GM12878 (cell line): ENCODE measurements at regions not wholly inside any gene's neighbourhood (a gene's known extent, or its start where the extent isn't known, plus 50 kb on each side); places are given as distances from the start of the nearest gene placed in this dataset.

Experiments used
- ATAC-seq: fragments of 200-7000 bp; cut with Tn5 transposase; 3 replicates; pipeline ENCODE4 v1.9.1; 2020; ENCODE audit warnings: mild to moderate bottlenecking, moderate library complexity
- BruUV-seq: library from RNA; stranded (reverse); fragments of 400-500 nt; replicated peaks from 2 replicates; lab custom pipeline; 2021; lab: Mats Ljungman, UMichigan
- CTCF ChIA-PET: fragments of 300-600 bp; sonication (Branson Sonifier 250); formaldehyde crosslinking; extraction: SDS; loops from one replicate; lab custom pipeline; 2021; ENCODE audit warnings: inconsistent platforms; lab: Yijun Ruan, JAX
- POLR2A ChIA-PET: fragments of 350-600 bp; formaldehyde crosslinking; extraction: SDS; loops from one replicate; lab custom pipeline; 2021; ENCODE audit warnings: inconsistent platforms; lab: Charles Lee
- RAD21 ChIA-PET: fragments of 300-600 bp; sonication (Branson Sonifier 250); formaldehyde crosslinking; loops from one replicate; lab custom pipeline; 2023; ENCODE audit warnings: antibody characterized with exemption; ENCODE audit not compliant: unreplicated experiment; lab: Charles Lee
- SMC1A ChIA-PET: fragments of 300-600 bp; sonication (Branson Sonifier 250); formaldehyde crosslinking; loops from one replicate; lab custom pipeline; 2023; ENCODE audit not compliant: unreplicated experiment, uncharacterized antibody; lab: Charles Lee
- DNase-seq: peaks from one replicate; pipeline ENCODE4 v3.0.0-alpha.2; 2011; ENCODE audit warnings: low read depth, low spot score
- FAIRE-seq: peaks from 3 replicates; lab custom pipeline; 2011; peaks lifted over from hg19 to GRCh38; lab: Jason Lieb, UNC
- H2AFZ ChIP-seq: 2 replicates; pipeline ENCODE4 v1.6.0; 2011; ENCODE audit warnings: low read depth, low read length, control low read depth; ENCODE audit not compliant: control insufficient read depth
- H3K27ac ChIP-seq: 2 replicates; pipeline ENCODE4 v1.5.1; 2011; ENCODE audit warnings: control low read depth; ENCODE audit not compliant: control insufficient read depth, insufficient read depth
- H3K27me3 ChIP-seq, 2 experiments: replicated peaks in 1 of 2; 2 replicates each; pipeline versions ENCODE4 v1.6.0 to v1.6.1; 2011; ENCODE audit warnings: low read length in 1 of 2; ENCODE audit not compliant: control insufficient read depth in 2 of 2, insufficient read depth in 2 of 2
- H3K36me3 ChIP-seq, 2 experiments: 2 replicates each; pipeline ENCODE4 v1.5.1; 2011; ENCODE audit warnings: low read length in 1 of 2; ENCODE audit not compliant: control insufficient read depth in 2 of 2, insufficient read depth in 2 of 2
- H3K4me1 ChIP-seq: 2 replicates; pipeline ENCODE4 v1.6.1; 2011; ENCODE audit warnings: mild to moderate bottlenecking, low read length, moderate library complexity, mixed read lengths; ENCODE audit not compliant: control insufficient read depth, insufficient read depth
- H3K4me2 ChIP-seq: 2 replicates; pipeline ENCODE4 v1.6.0; 2011; ENCODE audit warnings: control low read depth; ENCODE audit not compliant: control insufficient read depth, insufficient read depth
- H3K4me3 ChIP-seq: fragments of 200-600 bp; sonication (generic); 2 replicates; pipeline ENCODE4 v1.5.1; 2016
- H3K79me2 ChIP-seq: 2 replicates; pipeline ENCODE4 v1.6.0; 2011; ENCODE audit warnings: low read length; ENCODE audit not compliant: control insufficient read depth, insufficient read depth
- H3K9ac ChIP-seq: 2 replicates; pipeline ENCODE4 v1.8.0; 2011; ENCODE audit warnings: low read length, control low read depth, mixed read lengths; ENCODE audit not compliant: control insufficient read depth, insufficient read depth
- H3K9me3 ChIP-seq: replicated peaks from 3 replicates; pipeline ENCODE4 v1.5.1; 2011; ENCODE audit warnings: mild to moderate bottlenecking, low read length; ENCODE audit not compliant: control insufficient read depth, insufficient read depth
- H4K20me1 ChIP-seq: 2 replicates; pipeline ENCODE4 v1.6.0; 2011; ENCODE audit not compliant: control insufficient read depth, insufficient read depth
- CBFB ChIP-seq: IDR thresholded peaks from 2 replicates; pipeline ENCODE4 v1.6.1; 2016; ENCODE audit warnings: antibody characterized with exemption, low read depth
- ELK1 ChIP-seq: IDR thresholded peaks from 2 replicates; pipeline ENCODE4 v1.6.1; 2012; ENCODE audit warnings: low read depth, low read length, improper control_type of control experiment
- ETV6 ChIP-seq, 2 experiments: fragments of 450-650 bp in 1 of 2; IDR thresholded peaks in 1 of 2; conservative IDR thresholded peaks in 1 of 2; 2 replicates each; pipeline ENCODE4 v1.6.1; 2014; ENCODE audit warnings: antibody characterized with exemption in 1 of 2, borderline replicate concordance in 1 of 2, low read depth in 1 of 2, mild to moderate bottlenecking in 1 of 2, moderate library complexity in 1 of 2
- JUND ChIP-seq: IDR thresholded peaks from 2 replicates; pipeline ENCODE4 v1.6.1; 2012; ENCODE audit warnings: low read depth, mild to moderate bottlenecking, low read length, improper control_type of control experiment, moderate library complexity
- LARP7 ChIP-seq: fragments of 450-650 bp; IDR thresholded peaks from 2 replicates; pipeline ENCODE4 v1.6.1; 2017; ENCODE audit warnings: mild to moderate bottlenecking
- MEF2A ChIP-seq: IDR thresholded peaks from 2 replicates; pipeline ENCODE4 v1.6.1; 2011; ENCODE audit warnings: low read depth, mild to moderate bottlenecking, low read length, moderate library complexity; ENCODE audit not compliant: insufficient read depth
- PAX5 ChIP-seq: IDR thresholded peaks from 2 replicates; pipeline ENCODE4 v1.6.1; 2011; ENCODE audit warnings: low read depth, low read length, borderline replicate concordance
- RAD51 ChIP-seq: fragments of 450-650 bp; IDR thresholded peaks from 2 replicates; pipeline ENCODE4 v1.6.1; 2016; ENCODE audit warnings: moderate library complexity, mild to moderate bottlenecking, inconsistent platforms
- SPI1 ChIP-seq: IDR thresholded peaks from 2 replicates; pipeline ENCODE4 v1.6.1; 2011; ENCODE audit warnings: low read depth, mild to moderate bottlenecking, low read length, moderate library complexity, borderline replicate concordance; ENCODE audit not compliant: insufficient read depth
- TARDBP ChIP-seq: IDR thresholded peaks from 2 replicates; pipeline ENCODE4 v1.6.1; 2016; ENCODE audit warnings: borderline replicate concordance
- TBL1XR1 ChIP-seq: IDR thresholded peaks from 2 replicates; pipeline ENCODE4 v1.6.1; 2012; ENCODE audit warnings: low read depth, low read length, improper control_type of control experiment
- TCF3 ChIP-seq: IDR thresholded peaks from 2 replicates; pipeline ENCODE4 v1.6.1; 2012; ENCODE audit warnings: low read depth, mild to moderate bottlenecking, low read length, borderline replicate concordance; ENCODE audit not compliant: insufficient read depth
- ZBTB40 ChIP-seq: fragments of 450-650 bp; IDR thresholded peaks from 2 replicates; pipeline ENCODE4 v1.6.1; 2016; ENCODE audit warnings: mild to moderate bottlenecking, moderate library complexity, borderline replicate concordance
- ZSCAN29 ChIP-seq: fragments of 450-650 bp; IDR thresholded peaks from 2 replicates; pipeline ENCODE4 v1.6.1; 2017; ENCODE audit warnings: mild to moderate bottlenecking, moderate library complexity
- WGBS: methylation state at CpG from one replicate; pipeline ENCODE4 v1.1.6; 2016; ENCODE audit warnings: low lambda C conversion rate; ENCODE audit not compliant: insufficient replicate concordance, insufficient coverage; ENCODE audit errors: missing lambda C conversion rate; 5-methylcytosine and 5-hydroxymethylcytosine counted together
- in situ Hi-C: fragments of 300-500 bp; cut with MboI; formaldehyde crosslinking; loops from 9 replicates; pipeline ENCODE4 v1.14.3; 2018; ENCODE audit warnings: mixed read lengths
- intact Hi-C: fragments of 100-400 bp; cut with micrococcal nuclease; formaldehyde crosslinking; loops from one replicate; pipeline ENCODE4 v1.14.2; 2022; ENCODE audit not compliant: unreplicated experiment

GRCh38 chr2:23157812-23158211 lies 227.2 kb upstream of the KLHL29 start:
- TF ChIP-seq RAD51, result no peak
- TF ChIP-seq LARP7, result no peak
- TF ChIP-seq TARDBP, result no peak
- TF ChIP-seq CBFB, result no peak
- TF ChIP-seq PAX5, result no peak
- no peak for TF ChIP-seq ZSCAN29
- H4K20me1 ChIP-seq, result no peaks in the 10 kb centered on the region
- H3K9me3 ChIP-seq, result no peaks in the 10 kb centered on the region
- 0 out of 4 replicates have a peak, but pooled peaks cover 0 to 1% of the 10 kb centered on the region in 2 experiments for H3K27me3 ChIP-seq
- no peak overlapping the region for H3K4me3 ChIP-seq
- no peak overlapping the region for H3K27ac ChIP-seq
- intact Hi-C loops, result no loop called here
- SMC1A ChIA-PET, result no interaction called here
- no peak overlapping the region for H3K9ac ChIP-seq
- no peaks in the 10 kb centered on the region for H3K4me1 ChIP-seq
- H3K79me2 ChIP-seq, result no peaks in the 10 kb centered on the region
- ATAC-seq (no peak), DNase-seq (no peak), FAIRE-seq (no peak)
- no TSS peak for BruUV-seq
- RAD21 ChIA-PET, result no interaction called here
- POLR2A ChIA-PET, result no interaction called here
- in situ Hi-C loops, result no loop called here
- CTCF ChIA-PET, result no interaction called here
- H3K36me3 ChIP-seq, result no peaks in the 10 kb centered on the region
- no peak overlapping the region for H3K4me2 ChIP-seq
- H2AFZ ChIP-seq, result no peak overlapping the region

- ChIA-PET RAD21 (no interaction called here), CTCF (no interaction called here), POLR2A (no interaction called here), SMC1A (no interaction called here)
- WGBS, result 0% methylated on average over 2 of the region's 2 CpGs
- Histone ChIP-seq H3K4me1 (no peaks in the 10 kb centered on the region), H3K79me2 (no peaks in the 10 kb centered on the region), H3K27ac (no peak overlapping the region), H3K27me3 (0 out of 4 replicates have a peak, but pooled peaks cover 0 to 1% of the 10 kb centered on the region in 2 experiments), H4K20me1 (no peaks in the 10 kb centered on the region), H3K4me3 (no peak overlapping the region), H3K9me3 (no peaks in the 10 kb centered on the region), H3K9ac (no peak overlapping the region), H3K36me3 (no peaks in the 10 kb centered on the region), H3K4me2 (no peak overlapping the region), H2AFZ (no peak overlapping the region)
- FAIRE-seq (no peak), ATAC-seq (no peak), DNase-seq (no peak)
- no TSS peak for BruUV-seq
- intact Hi-C loops, result no loop called here
- in situ Hi-C loops, result no loop called here
- TF ChIP-seq ZBTB40 (no peak), TCF3 (no peak), MEF2A (no peak), JUND (no peak), SPI1 (no peak), ELK1 (no peak), TBL1XR1 (no peak), ETV6 (conservative IDR thresholded peaks at IDR 0.05 in 1 of 2, IDR thresholded peaks at IDR 0.05 in 1 of 2; ENCODE audit: borderline replicate concordance in 1 of 2, low read depth in 1 of 2) (no peak)
Observed at GRCh38 chr2:23158306-23158705, 226.7 kb upstream of the KLHL29 start.
